ENCODE measurements at regions not wholly inside any gene's neighbourhood (a gene's known extent, or its start where the extent isn't known, plus 50 kb on each side); places are given as distances from the start of the nearest gene placed in this dataset.

- TF ChIP-seq, protein P1, sequence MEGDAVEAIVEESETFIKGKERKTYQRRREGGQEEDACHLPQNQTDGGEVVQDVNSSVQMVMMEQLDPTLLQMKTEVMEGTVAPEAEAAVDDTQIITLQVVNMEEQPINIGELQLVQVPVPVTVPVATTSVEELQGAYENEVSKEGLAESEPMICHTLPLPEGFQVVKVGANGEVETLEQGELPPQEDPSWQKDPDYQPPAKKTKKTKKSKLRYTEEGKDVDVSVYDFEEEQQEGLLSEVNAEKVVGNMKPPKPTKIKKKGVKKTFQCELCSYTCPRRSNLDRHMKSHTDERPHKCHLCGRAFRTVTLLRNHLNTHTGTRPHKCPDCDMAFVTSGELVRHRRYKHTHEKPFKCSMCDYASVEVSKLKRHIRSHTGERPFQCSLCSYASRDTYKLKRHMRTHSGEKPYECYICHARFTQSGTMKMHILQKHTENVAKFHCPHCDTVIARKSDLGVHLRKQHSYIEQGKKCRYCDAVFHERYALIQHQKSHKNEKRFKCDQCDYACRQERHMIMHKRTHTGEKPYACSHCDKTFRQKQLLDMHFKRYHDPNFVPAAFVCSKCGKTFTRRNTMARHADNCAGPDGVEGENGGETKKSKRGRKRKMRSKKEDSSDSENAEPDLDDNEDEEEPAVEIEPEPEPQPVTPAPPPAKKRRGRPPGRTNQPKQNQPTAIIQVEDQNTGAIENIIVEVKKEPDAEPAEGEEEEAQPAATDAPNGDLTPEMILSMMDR (conservative IDR thresholded peaks at IDR 0.05; ENCODE audit: low read length) = no peak
- TF ChIP-seq EZH2phosphoT487 (IDR thresholded peaks at IDR 0.05; ENCODE audit: borderline replicate concordance, low read depth, low read length) = no peak
These were observed 1053.3 kb downstream of the SORCS1 start for GRCh38 chr10:106111246-106111645.
